ENCODE measurements at regions not wholly inside any gene's neighbourhood (a gene's known extent, or its start where the extent isn't known, plus 50 kb on each side); places are given as distances from the start of the nearest gene placed in this dataset.
"Not testable (repeated sequence)": the region's sequence is repeated elsewhere in the genome, so short reads cannot be mapped to it uniquely, and the experiment has no call there.

- DNase-seq = no peak
Observed at GRCh38 chr9:88596376-88596775, 61.4 kb downstream of the NXNL2 start.

GRCh38 chr9:88604836-88605511 lies 70.0 kb downstream of the NXNL2 start:
- DNase-seq = no peak

- DNase-seq = no peak
Observed at GRCh38 chr9:88605512-88606362, 70.8 kb downstream of the NXNL2 start.

- DNase-seq = no peak
Observed at GRCh38 chr9:88614359-88614758, 79.4 kb downstream of the NXNL2 start.

GRCh38 chr9:88623698-88624097 lies 88.7 kb downstream of the NXNL2 start:
- DNase-seq = no peak

GRCh38 chr9:88628114-88628513 lies 93.1 kb downstream of the NXNL2 start:
- DNase-seq = no peak

- DNase-seq = no peak
Observed at GRCh38 chr9:88628811-88629210, 93.8 kb downstream of the NXNL2 start.

- not testable (repeated sequence) for DNase-seq
Observed at GRCh38 chr9:88630574-88630973, 95.6 kb downstream of the NXNL2 start.

- DNase-seq = no peak
Observed at GRCh38 chr9:88635151-88635550, 100.2 kb downstream of the NXNL2 start.

GRCh38 chr9:88641456-88642240 lies 106.7 kb downstream of the NXNL2 start:
- no peak for DNase-seq

GRCh38 chr9:88642336-88642735 lies 107.4 kb downstream of the NXNL2 start:
- DNase-seq = no peak

- no peak for DNase-seq
Observed at GRCh38 chr9:88643931-88644330, 109.0 kb downstream of the NXNL2 start.

- no peak for DNase-seq
Observed at GRCh38 chr9:88645172-88645878, 110.3 kb downstream of the NXNL2 start.

GRCh38 chr9:88645879-88646199 lies 110.9 kb downstream of the NXNL2 start:
- DNase-seq = no peak

GRCh38 chr9:88646539-88647300 lies 111.7 kb downstream of the NXNL2 start:
- DNase-seq = no peak

- no peak for DNase-seq
Observed at GRCh38 chr9:88651682-88652633, 117.0 kb downstream of the NXNL2 start.

GRCh38 chr9:88652876-88653275 lies 117.9 kb downstream of the NXNL2 start:
- no peak for DNase-seq

GRCh38 chr9:88653406-88653805 lies 118.4 kb downstream of the NXNL2 start:
- DNase-seq = no peak

GRCh38 chr9:88653911-88654310 lies 118.9 kb downstream of the NXNL2 start:
- no peak for DNase-seq

GRCh38 chr9:88657893-88658292 lies 122.9 kb downstream of the NXNL2 start:
- DNase-seq = no peak

GRCh38 chr9:88658311-88658822 lies 123.4 kb downstream of the NXNL2 start:
- no peak for DNase-seq
